ENCODE measurements at regions not wholly inside any gene's neighbourhood (a gene's known extent, or its start where the extent isn't known, plus 50 kb on each side); places are given as distances from the start of the nearest gene placed in this dataset.
A peak's percentile ranks its signal among the peaks of the same experiment; 100 is the strongest.

GRCh38 chr11:123378096-123378495 is 52.0 kb upstream of the GRAMD1B start:
- DNase-seq = no peak

- no peak for DNase-seq
Observed at GRCh38 chr11:123377355-123377754, 52.7 kb upstream of the GRAMD1B start.

- no peak for DNase-seq
Observed at GRCh38 chr11:123375832-123376231, 54.2 kb upstream of the GRAMD1B start.

- DNase-seq = no peak
Observed at GRCh38 chr11:123374622-123374968, 55.5 kb upstream of the GRAMD1B start.

GRCh38 chr11:123373754-123374621 is 56.1 kb upstream of the GRAMD1B start:
- no peak for DNase-seq

- DNase-seq = no peak
Observed at GRCh38 chr11:123371506-123372297, 58.4 kb upstream of the GRAMD1B start.

- DNase-seq = no peak
Observed at GRCh38 chr11:123366924-123367323, 63.1 kb upstream of the GRAMD1B start.

- no peak for DNase-seq
Observed at GRCh38 chr11:123365955-123366354, 64.1 kb upstream of the GRAMD1B start.

GRCh38 chr11:123364080-123364479 is 66.0 kb upstream of the GRAMD1B start:
- no peak for DNase-seq

GRCh38 chr11:123363556-123363955 is 66.5 kb upstream of the GRAMD1B start:
- no peak for DNase-seq

GRCh38 chr11:123362941-123363340 is 67.1 kb upstream of the GRAMD1B start:
- DNase-seq = no peak

GRCh38 chr11:123362186-123362585 is 67.9 kb upstream of the GRAMD1B start:
- no peak for DNase-seq

GRCh38 chr11:123361110-123361509 is 69.0 kb upstream of the GRAMD1B start:
- DNase-seq = no peak

- no peak for DNase-seq
Observed at GRCh38 chr11:123360267-123360936, 69.7 kb upstream of the GRAMD1B start.

GRCh38 chr11:123357990-123358827 is 71.9 kb upstream of the GRAMD1B start:
- DNase-seq = peak in 1 of 2 donors; percentile 7

GRCh38 chr11:123357353-123357989 is 72.6 kb upstream of the GRAMD1B start:
- DNase-seq = no peak

GRCh38 chr11:123356539-123356938 is 73.5 kb upstream of the GRAMD1B start:
- no peak for DNase-seq

- no peak for DNase-seq
Observed at GRCh38 chr11:123354371-123354975, 75.6 kb upstream of the GRAMD1B start.

- DNase-seq = peak; percentile 63 to 75
Observed at GRCh38 chr11:123351375-123351774, 78.7 kb upstream of the GRAMD1B start.

GRCh38 chr11:123349382-123349781 is 80.7 kb upstream of the GRAMD1B start:
- DNase-seq = no peak

- DNase-seq = no peak
Observed at GRCh38 chr11:123344790-123345357, 85.2 kb upstream of the GRAMD1B start.

All from hippocampal formation (tissue), 2 donors.